Small intestine (tissue), 7 donors: ENCODE measurements at regions not wholly inside any gene's neighbourhood (a gene's known extent, or its start where the extent isn't known, plus 50 kb on each side); places are given as distances from the start of the nearest gene placed in this dataset.

ENCODE experiments used
- DNase-seq, 2 donors: peaks; one replicate each; pipeline versions ENCODE4 v3.0.0 to v3.0.0-alpha.2; 2013
- FAIRE-seq: peaks from 2 replicates; lab custom pipeline; 2012; peaks lifted over from hg19 to GRCh38; lab: Jason Lieb, UNC
- H3K27ac ChIP-seq, 3 donors: one replicate each; pipeline ENCODE4 v1.5.1; 2013; ENCODE audit warnings: low read length in 2 of 3, mild to moderate bottlenecking in 2 of 3, control low read depth in 1 of 3, inconsistent platforms in 1 of 3, low read depth in 1 of 3, moderate library complexity in 1 of 3
- H3K27me3 ChIP-seq, 3 donors: one replicate each; pipeline ENCODE4 v1.6.1; 2013; ENCODE audit warnings: low read length in 3 of 3, inconsistent platforms in 1 of 3; ENCODE audit not compliant: control insufficient read depth in 3 of 3, insufficient read depth in 3 of 3
- H3K36me3 ChIP-seq, 3 donors: one replicate each; pipeline ENCODE4 v1.6.1; 2013; ENCODE audit warnings: low read length in 3 of 3, inconsistent platforms in 1 of 3, low read depth in 1 of 3, mild to moderate bottlenecking in 1 of 3, moderate library complexity in 1 of 3; ENCODE audit not compliant: control insufficient read depth in 3 of 3, insufficient read depth in 2 of 3
- H3K4me1 ChIP-seq, 3 donors: one replicate each; pipeline ENCODE4 v1.6.1; 2013; ENCODE audit warnings: low read length in 2 of 3, inconsistent platforms in 1 of 3, low read depth in 1 of 3, mild to moderate bottlenecking in 1 of 3, moderate library complexity in 1 of 3; ENCODE audit not compliant: control insufficient read depth in 3 of 3, insufficient read depth in 2 of 3
- H3K4me3 ChIP-seq, 3 donors: one replicate each; pipeline ENCODE4 v1.5.1; 2013; ENCODE audit warnings: low read length in 3 of 3, control low read depth in 1 of 3, inconsistent platforms in 1 of 3, low read depth in 1 of 3, mild to moderate bottlenecking in 1 of 3, moderate library complexity in 1 of 3
- H3K9me3 ChIP-seq, 2 donors: one replicate each; pipeline ENCODE4 v1.6.1; 2013; ENCODE audit warnings: low read depth in 1 of 2, low read length in 1 of 2; ENCODE audit not compliant: control insufficient read depth in 2 of 2, insufficient read depth in 1 of 2
- WGBS, 3 donors: extraction: QIAGEN DNeasy Blood & Tissue Kit; methylation state at CpG; one replicate each; pipeline ENCODE4 v1.1.7; 2013; 5-methylcytosine and 5-hydroxymethylcytosine counted together
- donor health status: healthy with polysubstance abuse.
- donor health status: control.
- donor health status: control.
- donor health status: Bipolar disorder and iron deficiency.
- donor health status: healthy.

- no peak for FAIRE-seq
- H3K36me3 ChIP-seq, result peaks cover 10 to 75% (median 12%) of the 10 kb centered on the region in 3 donors
- H3K4me3 ChIP-seq, result no peak overlapping the region
- no peak for DNase-seq
- H3K27ac ChIP-seq, result peak overlapping the region in 1 of 3 donors; percentile 7
- no peaks in the 10 kb centered on the region for H3K27me3 ChIP-seq
- 77 to 87% (median 83%) methylated on average over 7 of the region's 7 CpGs for WGBS, 3 donors
- no peaks in the 10 kb centered on the region for H3K9me3 ChIP-seq
- peaks cover 0 to 35% (median 5%) of the 10 kb centered on the region in 3 donors for H3K4me1 ChIP-seq
Observed at GRCh38 chr17:77480199-77480508, 339.4 kb downstream of the SEC14L1 start.

- 79 to 84% (median 82%) methylated on average over 25 of the region's 25 CpGs for WGBS, 3 donors
- H3K4me3 ChIP-seq, result no peak overlapping the region
- H3K27ac ChIP-seq, result no peak overlapping the region
- H3K36me3 ChIP-seq, result peaks cover 10 to 73% (median 10%) of the 10 kb centered on the region in 3 donors
- DNase-seq (no peak), FAIRE-seq (no peak)
- H3K4me1 ChIP-seq, result peaks cover 0 to 34% (median 3%) of the 10 kb centered on the region in 3 donors
- H3K9me3 ChIP-seq, result no peaks in the 10 kb centered on the region
- no peaks in the 10 kb centered on the region for H3K27me3 ChIP-seq
Observed at GRCh38 chr17:77480509-77481215, 339.9 kb downstream of the SEC14L1 start.

- WGBS, 3 donors, result 90 to 91% (median 90%) methylated on average over 35 of the region's 35 CpGs
- H3K27ac ChIP-seq, result no peak overlapping the region
Observed at GRCh38 chr17:77481476-77482374, 341.0 kb downstream of the SEC14L1 start.

GRCh38 chr17:77482375-77483127, 341.8 kb downstream of the SEC14L1 start:
- Histone ChIP-seq H3K4me1 (peaks cover 0 to 21% (median 3%) of the 10 kb centered on the region in 3 donors), H3K9me3 (no peaks in the 10 kb centered on the region), H3K4me3 (no peak overlapping the region), H3K36me3 (peaks cover 10 to 75% (median 11%) of the 10 kb centered on the region in 3 donors), H3K27ac (no peak overlapping the region), H3K27me3 (no peaks in the 10 kb centered on the region)
- WGBS, 3 donors, result 83 to 87% (median 86%) methylated on average over 25 of the region's 25 CpGs
- FAIRE-seq, result no peak
- no peak for DNase-seq

More at GRCh38 chr17:77481476-77482374, 341.0 kb downstream of the SEC14L1 start:
- Histone ChIP-seq H3K36me3 (peaks cover 10 to 71% (median 10%) of the 10 kb centered on the region in 3 donors), H3K9me3 (no peaks in the 10 kb centered on the region), H3K4me1 (peaks cover 0 to 28% (median 3%) of the 10 kb centered on the region in 3 donors), H3K4me3 (no peak overlapping the region), H3K27me3 (no peaks in the 10 kb centered on the region)
- no peak for FAIRE-seq
- DNase-seq, result no peak

GRCh38 chr17:77483128-77483598, 342.4 kb downstream of the SEC14L1 start:
- H3K36me3 ChIP-seq, result peaks cover 13 to 77% (median 17%) of the 10 kb centered on the region in 3 donors
- H3K4me1 ChIP-seq, result peaks cover 0 to 17% (median 0%) of the 10 kb centered on the region in 3 donors
- H3K4me3 ChIP-seq, result no peak overlapping the region
- no peak for FAIRE-seq
- no peak overlapping the region for H3K27ac ChIP-seq
- no peaks in the 10 kb centered on the region for H3K9me3 ChIP-seq
- DNase-seq, result no peak
- H3K27me3 ChIP-seq, result no peaks in the 10 kb centered on the region
- WGBS, 3 donors, result 93 to 94% (median 94%) methylated on average over 9 to 12 of the region's 12 CpGs

GRCh38 chr17:77484111-77484510, 343.3 kb downstream of the SEC14L1 start:
- no peak overlapping the region for H3K4me3 ChIP-seq
- peaks cover 0 to 17% (median 0%) of the 10 kb centered on the region in 3 donors for H3K4me1 ChIP-seq
- H3K9me3 ChIP-seq, result no peaks in the 10 kb centered on the region
- H3K27me3 ChIP-seq, result no peaks in the 10 kb centered on the region
- WGBS, 3 donors, result 95 to 97% (median 96%) methylated on average over 3 of the region's 3 CpGs
- DNase-seq (no peak), FAIRE-seq (no peak)
- no peak overlapping the region for H3K27ac ChIP-seq
- H3K36me3 ChIP-seq, result peaks cover 20 to 83% (median 20%) of the 10 kb centered on the region in 3 donors

- no peak for FAIRE-seq
- no peak for DNase-seq
- H3K36me3 ChIP-seq, result peaks cover 20 to 84% (median 29%) of the 10 kb centered on the region in 3 donors
- no peaks in the 10 kb centered on the region for H3K9me3 ChIP-seq
- no peaks in the 10 kb centered on the region for H3K27me3 ChIP-seq
- 96 to 97% (median 96%) methylated on average over 5 of the region's 5 CpGs for WGBS, 3 donors
- H3K4me1 ChIP-seq, result peaks cover 0 to 13% (median 0%) of the 10 kb centered on the region in 3 donors
- H3K27ac ChIP-seq, result no peak overlapping the region
- no peak overlapping the region for H3K4me3 ChIP-seq
Observed at GRCh38 chr17:77485089-77485833, 344.5 kb downstream of the SEC14L1 start.
